Stimulated activated CD8-positive, alpha-beta memory T cell treated with anti-CD3 and anti-CD28 coated beads, Interleukin-15, amount 100 ng/mL, for 1 hour (primary cell): ENCODE measurements at regions not wholly inside any gene's neighbourhood (a gene's known extent, or its start where the extent isn't known, plus 50 kb on each side); places are given as distances from the start of the nearest gene placed in this dataset.

Experiments used
- DNase-seq: peaks from one replicate; pipeline ENCODE4 v3.0.0-alpha.2; 2020; ENCODE audit warnings: low read depth

- DNase-seq = no peak
Measured at GRCh38 chr20:24334830-24335229, 134.6 kb upstream of the SYNDIG1 start.

DNA sequence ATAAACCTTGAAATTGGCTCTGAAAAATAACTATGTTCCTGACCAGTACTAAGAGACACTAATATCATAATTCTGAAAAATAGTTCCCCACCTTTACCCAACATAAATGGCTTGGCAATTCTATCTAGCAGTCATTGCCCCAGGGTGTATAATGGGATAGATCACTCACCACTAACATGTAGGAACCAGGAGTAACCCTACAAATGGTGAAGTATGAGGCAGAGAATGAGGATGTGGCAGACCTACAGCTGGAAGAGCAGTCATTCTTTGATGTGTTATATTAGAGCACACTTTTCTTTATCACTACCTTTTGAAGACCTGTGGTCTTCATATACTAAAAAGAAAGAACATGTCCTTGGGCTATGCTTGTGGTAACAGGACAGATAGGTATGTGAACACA lies 136.5 kb upstream of the SYNDIG1 start:
- no peak for DNase-seq

GRCh38 chr20:24331939-24332338 lies 137.5 kb upstream of the SYNDIG1 start:
- no peak for DNase-seq

DNA sequence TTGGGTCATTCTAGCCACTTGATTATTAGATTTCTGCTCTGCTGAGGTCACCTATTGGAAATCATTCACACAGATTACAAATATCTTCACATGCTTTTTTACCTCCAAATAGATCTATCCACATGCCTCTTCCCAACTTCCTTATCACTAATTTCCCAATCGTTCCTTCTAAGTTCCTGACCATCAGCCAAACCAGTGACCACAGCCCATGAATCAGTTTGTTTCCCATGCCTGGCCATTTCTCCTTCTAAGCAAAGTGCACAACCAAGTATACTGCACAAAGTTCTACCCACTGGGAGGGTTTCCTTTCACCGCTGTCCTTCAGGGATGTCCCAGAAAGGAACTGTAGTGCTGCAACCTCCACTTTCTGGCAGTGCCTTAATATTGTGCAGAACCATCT lies 140.5 kb upstream of the SYNDIG1 start:
- DNase-seq = no peak

DNA sequence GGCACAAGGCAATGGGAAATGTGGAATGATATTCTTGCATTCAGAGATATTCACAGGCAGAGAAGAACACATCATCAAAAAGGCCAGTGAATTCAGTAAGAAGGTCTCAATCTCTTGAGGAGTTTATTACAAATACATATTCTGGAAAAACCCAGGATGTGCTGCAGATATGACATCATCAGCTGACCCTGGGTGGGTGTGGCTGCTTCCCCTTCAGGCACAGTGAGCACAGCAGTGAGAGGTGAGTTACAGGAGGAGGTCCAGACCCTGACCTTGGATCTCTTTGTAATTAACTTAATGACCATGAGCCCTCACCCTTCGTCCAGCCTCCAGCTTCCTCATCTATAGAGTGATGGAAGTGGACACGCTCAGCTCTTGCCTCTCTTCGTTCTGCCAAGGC lies 147.5 kb upstream of the SYNDIG1 start:
- DNase-seq = no peak

DNA sequence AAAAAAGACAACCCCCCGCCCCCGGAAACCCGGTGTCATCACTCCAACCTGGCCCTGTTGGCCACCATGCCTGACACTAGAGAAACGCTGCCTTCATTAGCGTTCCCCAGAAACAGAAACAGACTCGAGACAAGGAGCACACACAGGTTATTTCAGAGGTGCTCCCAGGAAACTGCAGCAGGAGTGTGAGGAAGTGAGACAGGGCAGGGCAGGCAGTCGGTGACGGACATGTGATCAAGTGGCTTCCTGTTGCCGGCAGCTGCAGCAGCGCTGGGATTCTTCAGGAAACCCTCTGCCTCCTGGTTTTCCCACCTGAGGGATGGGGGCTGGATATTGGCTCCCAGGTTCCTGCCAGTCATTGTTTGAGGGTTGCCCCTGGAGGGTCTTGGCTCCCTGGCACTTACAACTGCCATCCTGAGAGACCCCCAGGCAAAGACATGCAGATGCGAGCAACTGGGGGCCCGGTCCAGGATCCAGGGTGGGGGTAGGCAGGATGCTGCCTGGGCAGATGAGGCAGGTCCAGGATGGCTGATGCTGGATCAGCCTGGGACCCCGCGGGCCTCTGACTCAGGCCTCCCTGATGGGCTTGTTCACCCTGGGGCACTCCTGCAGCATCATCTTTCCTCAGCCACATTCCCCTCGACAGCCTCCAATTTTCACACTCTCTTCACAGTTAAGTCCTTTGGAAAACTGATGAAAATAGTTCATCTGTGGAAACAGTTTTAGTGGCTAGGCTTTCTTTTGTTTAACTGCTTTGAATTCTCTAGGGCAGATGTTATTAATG lies 150.7 kb upstream of the SYNDIG1 start:
- no peak for DNase-seq

DNA sequence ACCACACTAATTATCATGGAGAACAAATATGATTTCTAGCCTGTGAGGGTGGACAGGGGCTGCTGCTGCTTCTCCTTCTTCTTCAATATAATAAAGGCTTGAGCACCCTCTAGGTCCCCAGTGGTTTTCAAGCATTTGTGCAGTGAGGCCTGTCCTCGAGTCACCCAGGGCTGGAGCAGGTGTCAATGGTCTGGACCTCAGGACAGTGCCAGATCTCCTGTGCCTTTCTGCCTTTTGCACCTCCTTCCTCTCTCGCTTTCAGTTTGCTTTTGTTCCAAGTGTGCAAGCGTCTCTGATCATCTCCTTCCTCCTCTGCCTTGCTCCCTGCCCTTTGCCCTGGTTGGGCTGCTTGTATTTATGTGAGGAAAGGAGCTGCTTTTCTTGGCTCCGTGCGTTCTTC lies 152.2 kb upstream of the SYNDIG1 start:
- DNase-seq = no peak

- no peak for DNase-seq
Measured at GRCh38 chr20:24316731-24317130, 152.7 kb upstream of the SYNDIG1 start.

DNA sequence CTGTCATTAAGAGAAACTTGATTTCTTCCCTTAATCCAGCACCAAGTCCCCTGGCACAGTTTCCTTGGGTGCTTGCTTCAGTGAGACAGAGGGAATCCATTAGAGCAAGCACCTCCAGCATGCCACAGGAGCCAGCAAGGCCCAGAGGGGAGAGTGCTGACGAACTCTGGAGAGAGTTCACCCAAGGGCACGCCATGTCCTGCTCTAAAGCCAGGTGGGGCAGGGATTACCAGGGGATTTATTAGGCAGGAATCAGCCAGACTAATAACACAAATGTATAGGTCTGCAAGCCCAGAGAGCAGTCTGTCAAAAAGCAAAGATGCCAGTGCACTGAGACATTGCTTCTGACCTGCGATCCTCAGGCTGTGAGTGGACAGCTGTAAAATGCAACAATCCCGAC lies 155.4 kb upstream of the SYNDIG1 start:
- no peak for DNase-seq

GRCh38 chr20:24309596-24309995 lies 159.8 kb upstream of the SYNDIG1 start:
- no peak for DNase-seq

DNA sequence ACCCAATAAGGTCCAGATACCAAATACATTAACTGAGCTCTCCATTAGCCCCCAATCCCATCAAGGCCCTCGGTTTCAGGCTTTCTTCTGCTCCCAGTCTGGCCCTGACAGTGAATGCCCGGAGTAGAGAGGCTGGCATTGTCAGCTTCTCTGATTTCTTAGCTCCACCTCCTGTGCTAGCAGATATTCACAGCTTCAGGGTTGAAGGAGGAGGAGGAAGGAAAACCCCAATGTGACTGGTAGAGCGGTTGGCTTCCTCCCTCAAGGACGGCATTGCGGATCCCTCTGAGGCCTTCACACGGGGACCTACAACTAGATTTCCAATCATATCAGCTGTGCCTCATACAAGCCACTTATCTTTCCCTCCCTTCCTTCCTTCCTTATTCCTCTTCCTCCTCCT lies 164.1 kb upstream of the SYNDIG1 start:
- DNase-seq = no peak

GRCh38 chr20:24304291-24304690 lies 165.1 kb upstream of the SYNDIG1 start:
- no peak for DNase-seq

DNA sequence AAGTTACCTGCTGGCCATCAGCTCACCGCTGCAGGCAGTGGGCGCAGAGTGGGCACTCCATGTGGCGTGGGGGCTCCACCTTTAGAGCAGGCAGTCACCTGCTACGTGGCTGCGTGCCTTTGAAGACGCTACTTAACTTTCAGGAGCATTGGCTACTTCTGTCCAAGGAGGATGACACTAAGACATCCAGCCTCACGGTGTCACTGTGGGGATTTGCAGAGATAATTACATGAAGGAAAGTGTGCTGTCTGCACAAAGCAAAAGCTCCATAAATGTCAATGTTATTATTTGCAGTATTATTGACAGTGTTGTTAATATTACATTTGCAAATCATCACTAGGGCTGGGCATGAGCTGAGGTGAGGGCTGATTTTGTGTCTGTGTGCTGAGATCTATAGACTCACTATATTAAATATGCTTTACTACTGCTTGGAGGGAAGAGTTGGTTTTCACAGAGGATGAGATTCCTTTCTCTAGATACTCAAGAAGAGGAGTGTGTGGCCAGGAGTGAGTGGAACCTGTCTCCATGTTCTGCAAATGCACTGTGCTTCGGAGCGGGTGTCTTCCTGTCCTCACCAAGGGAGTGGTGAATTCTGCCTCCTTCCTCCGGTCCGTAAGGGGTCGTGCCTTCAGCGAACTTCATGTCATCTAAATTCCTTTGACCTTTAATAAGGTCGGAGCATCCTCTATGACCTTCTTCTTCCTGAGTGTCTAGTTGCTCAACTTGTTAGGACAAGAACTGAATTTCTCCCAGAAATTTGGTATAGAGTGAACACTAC lies 165.8 kb upstream of the SYNDIG1 start:
- no peak for DNase-seq

GRCh38 chr20:24297993-24298392 lies 171.4 kb upstream of the SYNDIG1 start:
- no peak for DNase-seq

DNA sequence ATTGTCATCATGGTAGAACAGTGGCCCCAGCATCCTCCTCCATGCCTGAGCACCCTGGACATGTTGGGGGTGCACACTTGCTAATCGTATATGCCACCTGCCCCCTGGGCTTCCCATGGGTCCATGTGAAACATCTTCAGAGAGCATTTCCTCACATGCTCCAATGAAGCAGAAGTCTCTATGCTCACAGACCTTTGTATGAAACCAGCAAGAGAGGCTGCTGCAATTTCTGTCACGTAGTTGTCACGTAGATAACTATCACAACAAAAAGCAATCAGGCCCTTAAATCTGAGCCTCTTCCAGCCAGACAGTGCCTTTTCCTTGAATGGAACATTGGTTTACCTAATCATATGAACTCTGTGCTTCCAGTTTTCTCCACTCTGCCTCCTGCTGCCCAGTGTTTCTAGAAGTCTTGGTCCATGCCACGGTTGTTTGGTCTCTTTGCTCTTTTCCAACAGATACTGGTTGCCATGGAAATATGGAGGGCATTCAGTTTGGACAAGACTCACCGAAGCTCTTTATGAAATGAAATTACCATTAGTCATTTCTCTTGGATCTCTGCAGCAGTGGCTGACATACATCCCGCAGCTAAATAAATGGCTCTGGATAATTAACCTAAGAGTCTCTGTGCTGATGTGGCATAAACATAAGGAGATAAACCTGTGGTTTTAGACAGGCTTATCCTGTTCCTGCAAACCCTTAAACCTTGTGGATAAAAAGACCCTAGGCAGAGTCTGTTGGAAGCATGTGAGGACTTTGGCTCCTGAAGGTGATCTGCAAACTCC lies 172.8 kb upstream of the SYNDIG1 start:
- DNase-seq = no peak

DNA sequence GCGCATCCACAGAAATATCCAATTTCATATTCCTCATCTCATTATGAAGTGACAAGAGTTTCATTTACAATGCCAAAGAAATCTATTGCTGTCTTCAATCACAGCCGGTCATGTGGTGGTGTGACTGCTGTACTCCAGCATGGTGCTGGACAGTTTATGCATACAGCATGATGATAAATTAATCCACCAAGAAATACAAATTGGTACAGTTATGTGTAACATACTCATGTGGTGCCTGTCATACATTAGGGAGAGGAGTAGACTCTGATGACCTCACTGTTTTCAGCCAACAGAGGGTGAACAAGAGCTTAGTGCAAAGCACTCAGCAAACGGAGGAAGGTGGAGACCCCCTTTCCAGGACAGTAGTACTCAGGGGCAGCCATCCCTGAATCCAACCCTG lies 178.4 kb upstream of the SYNDIG1 start:
- DNase-seq = no peak

GRCh38 chr20:24289737-24290481 lies 179.5 kb upstream of the SYNDIG1 start:
- no peak for DNase-seq

DNA sequence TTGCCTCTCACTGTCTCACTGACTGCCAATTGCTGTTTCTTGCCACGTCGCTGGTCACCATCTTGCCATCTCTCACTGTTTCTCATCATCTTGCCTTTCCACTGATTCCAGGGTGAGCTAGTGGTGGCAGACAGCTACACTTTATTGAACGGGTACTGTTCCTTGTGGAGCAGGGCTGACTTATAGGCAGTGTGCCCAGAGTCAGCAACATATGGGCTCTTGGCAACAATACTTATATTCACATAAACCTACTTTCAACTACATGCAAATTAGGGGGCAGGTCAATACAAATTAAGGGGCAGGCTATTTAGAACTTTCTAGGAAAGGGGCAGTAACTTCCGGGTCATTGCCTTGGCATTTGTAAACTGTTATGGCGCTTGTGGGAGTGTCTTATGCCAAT lies 186.2 kb upstream of the SYNDIG1 start:
- DNase-seq = no peak

DNA sequence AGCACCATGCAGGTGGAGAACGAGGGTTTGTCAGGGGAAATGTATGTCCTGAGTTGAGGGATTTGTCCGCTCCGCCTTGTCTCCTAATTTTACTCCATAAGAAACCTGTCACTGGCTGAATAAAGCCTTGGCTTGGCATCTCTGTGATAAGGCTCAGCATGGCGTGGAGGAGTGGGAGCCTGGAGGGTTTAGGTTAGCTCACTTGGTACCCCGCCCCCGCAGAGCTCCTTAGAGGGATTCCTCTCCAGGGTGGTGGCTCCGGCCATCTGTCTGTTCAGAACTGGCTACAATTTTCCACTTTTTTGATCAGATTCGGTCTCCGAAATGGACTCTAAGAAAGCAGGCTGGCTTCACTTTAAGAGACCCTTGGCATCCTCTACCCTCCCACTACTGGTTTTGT lies 192.2 kb upstream of the SYNDIG1 start:
- no peak for DNase-seq

- DNase-seq = no peak
Measured at GRCh38 chr20:24275946-24276705, 193.3 kb upstream of the SYNDIG1 start.

- no peak for DNase-seq
Measured at GRCh38 chr20:24273251-24273650, 196.2 kb upstream of the SYNDIG1 start.
